GM13976 (cell line): ENCODE measurements at regions not wholly inside any gene's neighbourhood (a gene's known extent, or its start where the extent isn't known, plus 50 kb on each side); places are given as distances from the start of the nearest gene placed in this dataset.

Experiments used
- DNase-seq: peaks from one replicate; pipeline ENCODE4 v3.0.0; 2012; ENCODE audit warnings: low spot score
- CTCF ChIP-seq: IDR thresholded peaks from 2 replicates; pipeline ENCODE4 v1.5.1; 2012; ENCODE audit warnings: borderline replicate concordance, mild to moderate bottlenecking; ENCODE audit not compliant: insufficient read depth; ENCODE audit errors: extremely low read depth, missing control alignments, control extremely low read depth
- in situ Hi-C: fragments of 300-500 bp; cut with MboI; formaldehyde crosslinking; loops from one replicate; pipeline ENCODE4 v1.12.0; 2022; ENCODE audit warnings: low sequenced_read_pairs, mixed read lengths, inconsistent platforms; ENCODE audit not compliant: unreplicated experiment

- in situ Hi-C loops = no loop called here
- no peak for TF ChIP-seq CTCF
Observed at GRCh38 chr6:14582749-14583148, 465.2 kb downstream of the CD83 start.

GRCh38 chr6:14583826-14584225 is 466.3 kb downstream of the CD83 start:
- no peak for DNase-seq
- in situ Hi-C loops = no loop called here
- no peak for TF ChIP-seq CTCF

More at GRCh38 chr6:14582749-14583148, 465.2 kb downstream of the CD83 start:
- no peak for DNase-seq

- no peak for TF ChIP-seq CTCF
- in situ Hi-C loops = no loop called here
- no peak for DNase-seq
Observed at GRCh38 chr6:14584450-14584849, 466.9 kb downstream of the CD83 start.

GRCh38 chr6:14585689-14586088 is 468.1 kb downstream of the CD83 start:
- in situ Hi-C loops = no loop called here
- no peak for DNase-seq
- TF ChIP-seq CTCF = no peak

GRCh38 chr6:14589175-14589574 is 471.6 kb downstream of the CD83 start:
- no peak for DNase-seq
- in situ Hi-C loops = no loop called here
- no peak for TF ChIP-seq CTCF

GRCh38 chr6:14590586-14590985 is 473.0 kb downstream of the CD83 start:
- in situ Hi-C loops = no loop called here
- no peak for TF ChIP-seq CTCF
- DNase-seq = no peak

- no peak for DNase-seq
- in situ Hi-C loops = no loop called here
- no peak for TF ChIP-seq CTCF
Observed at GRCh38 chr6:14591998-14592397, 474.4 kb downstream of the CD83 start.
